Esophagus squamous epithelium (tissue), 4 donors: ENCODE measurements at regions not wholly inside any gene's neighbourhood (a gene's known extent, or its start where the extent isn't known, plus 50 kb on each side); places are given as distances from the start of the nearest gene placed in this dataset.

ENCODE experiments used
- POLR2A ChIP-seq, 4 donors: fragments of 450-650 bp; IDR thresholded peaks; one replicate each; pipeline ENCODE4 v1.6.1; 2017; ENCODE audit warnings: antibody characterized with exemption in 4 of 4, mild to moderate bottlenecking in 4 of 4, moderate library complexity in 3 of 4
- TF ChIP-seq, protein P1 (sequence below), 6 experiments: fragments of 450-650 bp in 4 of 6; fragments of 200-600 bp in 2 of 6; sonication (generic) in 2 of 6; IDR thresholded peaks; one replicate each; pipeline ENCODE4 v1.5.1; 2016 to 2019; ENCODE audit warnings: antibody characterized with exemption in 6 of 6, mild to moderate bottlenecking in 4 of 6, moderate library complexity in 4 of 6

GRCh38 chr19:29321116-29321515 is 108.2 kb upstream of the UQCRFS1 start:
- TF ChIP-seq POLR2A (IDR thresholded peaks at IDR 0.05), result no peak
- TF ChIP-seq, protein P1, sequence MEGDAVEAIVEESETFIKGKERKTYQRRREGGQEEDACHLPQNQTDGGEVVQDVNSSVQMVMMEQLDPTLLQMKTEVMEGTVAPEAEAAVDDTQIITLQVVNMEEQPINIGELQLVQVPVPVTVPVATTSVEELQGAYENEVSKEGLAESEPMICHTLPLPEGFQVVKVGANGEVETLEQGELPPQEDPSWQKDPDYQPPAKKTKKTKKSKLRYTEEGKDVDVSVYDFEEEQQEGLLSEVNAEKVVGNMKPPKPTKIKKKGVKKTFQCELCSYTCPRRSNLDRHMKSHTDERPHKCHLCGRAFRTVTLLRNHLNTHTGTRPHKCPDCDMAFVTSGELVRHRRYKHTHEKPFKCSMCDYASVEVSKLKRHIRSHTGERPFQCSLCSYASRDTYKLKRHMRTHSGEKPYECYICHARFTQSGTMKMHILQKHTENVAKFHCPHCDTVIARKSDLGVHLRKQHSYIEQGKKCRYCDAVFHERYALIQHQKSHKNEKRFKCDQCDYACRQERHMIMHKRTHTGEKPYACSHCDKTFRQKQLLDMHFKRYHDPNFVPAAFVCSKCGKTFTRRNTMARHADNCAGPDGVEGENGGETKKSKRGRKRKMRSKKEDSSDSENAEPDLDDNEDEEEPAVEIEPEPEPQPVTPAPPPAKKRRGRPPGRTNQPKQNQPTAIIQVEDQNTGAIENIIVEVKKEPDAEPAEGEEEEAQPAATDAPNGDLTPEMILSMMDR (IDR thresholded peaks at IDR 0.05), result no peak
